ENCODE measurements at regions not wholly inside any gene's neighbourhood (a gene's known extent, or its start where the extent isn't known, plus 50 kb on each side); places are given as distances from the start of the nearest gene placed in this dataset.

- no peaks in the 10 kb centered on the region for H3F3A ChIP-seq (ENCODE audit: low read depth)
- peaks cover 9% of the 10 kb centered on the region; the same call in 1 of the 2 replicates for H3K9me3 ChIP-seq (ENCODE audit: insufficient read depth, low read depth, low read length)
- H3K9ac ChIP-seq (ENCODE audit: low read depth, low read length, poor library complexity, severe bottlenecking), result no peak overlapping the region
- no peaks in the 10 kb centered on the region for H3K9me2 ChIP-seq (replicated peaks; ENCODE audit: low read depth, low read length)
- no peaks in the 10 kb centered on the region for H3K27me3 ChIP-seq (ENCODE audit: insufficient read depth, low read length, poor library complexity, severe bottlenecking)
- TF ChIP-seq EZH2phosphoT487 (IDR thresholded peaks at IDR 0.05; ENCODE audit: borderline replicate concordance), result no peak
- TF ChIP-seq CTCF (conservative IDR thresholded peaks at IDR 0.05; ENCODE audit: low read length), result no peak
- H3K4me3 ChIP-seq (ENCODE audit: low read length, poor library complexity, severe bottlenecking), result no peak overlapping the region
- H3K4me1 ChIP-seq (ENCODE audit: insufficient read depth, low read length, poor library complexity, severe bottlenecking), result no peaks in the 10 kb centered on the region
- H2AFZ ChIP-seq (ENCODE audit: low read length), result no peak overlapping the region
- no peaks in the 10 kb centered on the region for H4K20me1 ChIP-seq (ENCODE audit: insufficient read depth, low read length, poor library complexity, severe bottlenecking)
- no peaks in the 10 kb centered on the region for H3K79me2 ChIP-seq (ENCODE audit: insufficient read depth, low read length)
- H3K36me3 ChIP-seq (ENCODE audit: insufficient read depth, low read length), result no peaks in the 10 kb centered on the region
- no peak overlapping the region for H3K4me2 ChIP-seq (ENCODE audit: low read depth, low read length, poor library complexity, severe bottlenecking)
Observed at GRCh38 chr7:16284581-16284980, 136.8 kb downstream of the CRPPA start.

- Histone ChIP-seq H3K9me3 (ENCODE audit: insufficient read depth, low read depth, low read length) (no peaks in the 10 kb centered on the region; the same call in 1 of the 2 replicates), H3K4me1 (ENCODE audit: insufficient read depth, low read length, poor library complexity, severe bottlenecking) (no peaks in the 10 kb centered on the region), H3F3A (ENCODE audit: low read depth) (no peaks in the 10 kb centered on the region), H3K9ac (ENCODE audit: low read depth, low read length, poor library complexity, severe bottlenecking) (no peak overlapping the region), H3K4me2 (ENCODE audit: low read depth, low read length, poor library complexity, severe bottlenecking) (no peak overlapping the region), H3K79me2 (ENCODE audit: insufficient read depth, low read length) (no peaks in the 10 kb centered on the region), H4K20me1 (ENCODE audit: insufficient read depth, low read length, poor library complexity, severe bottlenecking) (no peaks in the 10 kb centered on the region), H3K36me3 (ENCODE audit: insufficient read depth, low read length) (no peaks in the 10 kb centered on the region), H3K4me3 (ENCODE audit: low read length, poor library complexity, severe bottlenecking) (no peak overlapping the region), H2AFZ (ENCODE audit: low read length) (no peak overlapping the region), H3K27me3 (ENCODE audit: insufficient read depth, low read length, poor library complexity, severe bottlenecking) (no peaks in the 10 kb centered on the region), H3K9me2 (replicated peaks; ENCODE audit: low read depth, low read length) (no peaks in the 10 kb centered on the region)
- TF ChIP-seq CTCF (conservative IDR thresholded peaks at IDR 0.05; ENCODE audit: low read length), result no peak
- TF ChIP-seq EZH2phosphoT487 (IDR thresholded peaks at IDR 0.05; ENCODE audit: borderline replicate concordance), result no peak
Observed at GRCh38 chr7:16278167-16278787, 143.1 kb downstream of the CRPPA start.

GRCh38 chr7:16271990-16272665 is 149.2 kb downstream of the CRPPA start:
- Histone ChIP-seq H3K27me3 (ENCODE audit: insufficient read depth, low read length, poor library complexity, severe bottlenecking) (no peaks in the 10 kb centered on the region), H3K79me2 (ENCODE audit: insufficient read depth, low read length) (no peaks in the 10 kb centered on the region), H3K36me3 (ENCODE audit: insufficient read depth, low read length) (no peaks in the 10 kb centered on the region), H3K4me2 (ENCODE audit: low read depth, low read length, poor library complexity, severe bottlenecking) (peak overlapping the region; percentile 12), H4K20me1 (ENCODE audit: insufficient read depth, low read length, poor library complexity, severe bottlenecking) (no peaks in the 10 kb centered on the region), H3K9ac (ENCODE audit: low read depth, low read length, poor library complexity, severe bottlenecking) (no peak overlapping the region), H3K4me1 (ENCODE audit: insufficient read depth, low read length, poor library complexity, severe bottlenecking) (peaks cover 47% of the 10 kb centered on the region), H3F3A (ENCODE audit: low read depth) (peaks cover 13% of the 10 kb centered on the region), H3K9me3 (ENCODE audit: insufficient read depth, low read depth, low read length) (no peaks in the 10 kb centered on the region), H2AFZ (ENCODE audit: low read length) (peak overlapping the region; percentile 37; the same call in 1 of the 2 replicates), H3K9me2 (replicated peaks; ENCODE audit: low read depth, low read length) (no peaks in the 10 kb centered on the region), H3K4me3 (ENCODE audit: low read length, poor library complexity, severe bottlenecking) (no peak overlapping the region)
- TF ChIP-seq CTCF (conservative IDR thresholded peaks at IDR 0.05; ENCODE audit: low read length), result no peak
